ENCODE measurements at regions not wholly inside any gene's neighbourhood (a gene's known extent, or its start where the extent isn't known, plus 50 kb on each side); places are given as distances from the start of the nearest gene placed in this dataset.
"Not testable (repeated sequence)": the region's sequence is repeated elsewhere in the genome, so short reads cannot be mapped to it uniquely, and the experiment has no call there.

- no peak for DNase-seq
Measured at GRCh38 chr3:29156086-29156715, 124.7 kb upstream of the RBMS3 start.

- no peak for DNase-seq
Measured at GRCh38 chr3:29164825-29165224, 116.0 kb upstream of the RBMS3 start.

GRCh38 chr3:29167180-29167579 lies 113.7 kb upstream of the RBMS3 start:
- DNase-seq, result no peak

GRCh38 chr3:29168081-29168480 lies 112.8 kb upstream of the RBMS3 start:
- no peak for DNase-seq

- DNase-seq, result no peak
Measured at GRCh38 chr3:29168696-29169095, 112.2 kb upstream of the RBMS3 start.

- no peak for DNase-seq
Measured at GRCh38 chr3:29169451-29169850, 111.4 kb upstream of the RBMS3 start.

- DNase-seq, result no peak
Measured at GRCh38 chr3:29171043-29171990, 109.6 kb upstream of the RBMS3 start.

GRCh38 chr3:29176501-29176900 lies 104.4 kb upstream of the RBMS3 start:
- DNase-seq, result no peak

- DNase-seq, result no peak
Measured at GRCh38 chr3:29178809-29179793, 101.8 kb upstream of the RBMS3 start.

GRCh38 chr3:29181149-29181780 lies 99.6 kb upstream of the RBMS3 start:
- DNase-seq, result no peak

GRCh38 chr3:29181872-29182271 lies 99.0 kb upstream of the RBMS3 start:
- no peak for DNase-seq

- not testable (repeated sequence) for DNase-seq
Measured at GRCh38 chr3:29182828-29183227, 98.0 kb upstream of the RBMS3 start.

GRCh38 chr3:29183346-29184087 lies 97.4 kb upstream of the RBMS3 start:
- no peak for DNase-seq

GRCh38 chr3:29185706-29186105 lies 95.2 kb upstream of the RBMS3 start:
- no peak for DNase-seq

GRCh38 chr3:29186131-29186599 lies 94.7 kb upstream of the RBMS3 start:
- DNase-seq, result no peak

- DNase-seq, result no peak
Measured at GRCh38 chr3:29186982-29187725, 93.7 kb upstream of the RBMS3 start.

- no peak for DNase-seq
Measured at GRCh38 chr3:29189328-29189727, 91.5 kb upstream of the RBMS3 start.

GRCh38 chr3:29194139-29194538 lies 86.7 kb upstream of the RBMS3 start:
- no peak for DNase-seq

GRCh38 chr3:29195056-29195455 lies 85.8 kb upstream of the RBMS3 start:
- DNase-seq, result no peak

- DNase-seq, result no peak
Measured at GRCh38 chr3:29201604-29202003, 79.3 kb upstream of the RBMS3 start.

- no peak for DNase-seq
Measured at GRCh38 chr3:29202378-29202777, 78.5 kb upstream of the RBMS3 start.
